Right lobe of liver (tissue), 6 donors: ENCODE measurements at regions not wholly inside any gene's neighbourhood (a gene's known extent, or its start where the extent isn't known, plus 50 kb on each side); places are given as distances from the start of the nearest gene placed in this dataset.

Experiments
- ATAC-seq, 4 donors: fragments of 200-7000 bp; cut with Tn5 transposase; one replicate each; pipeline ENCODE4 v1.9.1; 2020; ENCODE audit warnings: mild to moderate bottlenecking in 4 of 4, moderate library complexity in 4 of 4
- DNase-seq, 3 donors: peaks; one replicate each; pipeline ENCODE4 v3.0.0-alpha.2; 2020
- H3K27ac ChIP-seq, 3 donors: fragments of 200-600 bp; one replicate each; pipeline ENCODE4 v1.8.0; 2022
- H3K27me3 ChIP-seq, 2 donors: fragments of 200-600 bp; one replicate each; pipeline ENCODE4 v1.8.0; 2022
- H3K36me3 ChIP-seq, 4 donors: fragments of 200-600 bp; sonication (generic) in 1 of 4; one replicate each; pipeline versions ENCODE4 v1.5.1 to v1.8.0; 2017 to 2022; ENCODE audit warnings: control low read depth in 1 of 4
- H3K4me1 ChIP-seq, 4 donors: fragments of 200-600 bp; sonication (generic) in 1 of 4; one replicate each; pipeline versions ENCODE4 v1.5.1 to v1.8.0; 2017 to 2022; ENCODE audit warnings: control low read depth in 1 of 4
- H3K4me3 ChIP-seq, 3 donors: fragments of 200-600 bp; one replicate each; pipeline ENCODE4 v1.8.0; 2022
- H3K9me3 ChIP-seq, 4 donors: fragments of 200-600 bp; sonication (generic) in 1 of 4; one replicate each; pipeline versions ENCODE4 v1.5.1 to v1.8.0; 2017 to 2022; ENCODE audit warnings: control low read depth in 1 of 4
- POLR2A ChIP-seq: fragments of 450-650 bp; IDR thresholded peaks from one replicate; pipeline ENCODE4 v1.6.1; 2017; ENCODE audit warnings: antibody characterized with exemption, mild to moderate bottlenecking
- WGBS: methylation state at CpG from one replicate; pipeline ENCODE4 v1.1.6; 2018; ENCODE audit warnings: low coverage, low lambda C conversion rate; ENCODE audit not compliant: insufficient coverage; ENCODE audit errors: missing lambda C conversion rate; 5-methylcytosine and 5-hydroxymethylcytosine counted together
- intact Hi-C, 2 donors: fragments of 100-400 bp; cut with DNase I; formaldehyde crosslinking; loops; one replicate each; pipeline versions ENCODE4 v1.11.2 to v1.14.1; 2022
- TF ChIP-seq, protein P1 (sequence below), 4 donors: fragments of 200-600 bp in 3 of 4; fragments of 450-650 bp in 1 of 4; IDR thresholded peaks; one replicate each; pipeline versions ENCODE4 v1.5.1 to v1.8.0; 2016 to 2022; ENCODE audit warnings: antibody characterized with exemption in 4 of 4, mild to moderate bottlenecking in 2 of 4
- donor health status: DM: no; HTN: yes; CAD: no.
- donor health status: DM: no; HTN: no; CAD: no.
- donor health status: DM: no; HTN: no; CAD: no.
- donor health status: DM: no; HTN: yes; CAD: no.
- donor health status: DM: no; HTN: yes; CAD: no.

DNA sequence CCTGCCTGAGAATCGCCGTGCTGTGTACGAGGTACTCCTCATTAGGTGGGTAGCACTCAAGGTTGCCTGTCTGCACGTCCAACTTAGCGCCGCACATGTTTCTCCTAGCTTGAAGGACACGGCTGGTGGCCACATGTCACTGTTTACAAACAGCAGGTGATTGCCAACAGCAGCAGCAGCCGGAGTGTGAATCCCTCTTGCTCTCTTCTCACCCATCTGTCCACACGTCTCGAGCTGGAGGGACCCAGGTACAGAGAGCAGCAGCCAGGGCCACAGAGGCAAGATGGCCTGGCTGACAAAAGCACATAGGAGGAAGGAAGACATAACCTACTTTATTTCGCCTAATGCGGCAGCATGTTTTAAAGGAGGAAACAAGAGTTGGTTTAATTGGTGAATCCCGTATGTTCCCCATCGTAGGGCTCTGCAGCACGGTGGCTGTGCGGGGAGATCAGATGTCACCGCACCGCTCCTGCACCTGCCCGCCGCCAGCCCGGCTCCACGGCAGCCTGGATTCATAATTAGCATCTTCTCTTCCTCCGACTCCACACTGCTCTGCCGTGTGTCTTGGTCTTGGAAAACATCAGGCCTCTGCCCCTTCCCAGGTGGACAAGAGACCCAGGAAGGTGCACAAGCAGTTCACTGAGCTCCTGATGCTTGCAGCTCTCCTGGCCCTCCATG, 201.6 kb upstream of the IRX1 start:
- no peak for TF ChIP-seq POLR2A
- TF ChIP-seq, protein P1, sequence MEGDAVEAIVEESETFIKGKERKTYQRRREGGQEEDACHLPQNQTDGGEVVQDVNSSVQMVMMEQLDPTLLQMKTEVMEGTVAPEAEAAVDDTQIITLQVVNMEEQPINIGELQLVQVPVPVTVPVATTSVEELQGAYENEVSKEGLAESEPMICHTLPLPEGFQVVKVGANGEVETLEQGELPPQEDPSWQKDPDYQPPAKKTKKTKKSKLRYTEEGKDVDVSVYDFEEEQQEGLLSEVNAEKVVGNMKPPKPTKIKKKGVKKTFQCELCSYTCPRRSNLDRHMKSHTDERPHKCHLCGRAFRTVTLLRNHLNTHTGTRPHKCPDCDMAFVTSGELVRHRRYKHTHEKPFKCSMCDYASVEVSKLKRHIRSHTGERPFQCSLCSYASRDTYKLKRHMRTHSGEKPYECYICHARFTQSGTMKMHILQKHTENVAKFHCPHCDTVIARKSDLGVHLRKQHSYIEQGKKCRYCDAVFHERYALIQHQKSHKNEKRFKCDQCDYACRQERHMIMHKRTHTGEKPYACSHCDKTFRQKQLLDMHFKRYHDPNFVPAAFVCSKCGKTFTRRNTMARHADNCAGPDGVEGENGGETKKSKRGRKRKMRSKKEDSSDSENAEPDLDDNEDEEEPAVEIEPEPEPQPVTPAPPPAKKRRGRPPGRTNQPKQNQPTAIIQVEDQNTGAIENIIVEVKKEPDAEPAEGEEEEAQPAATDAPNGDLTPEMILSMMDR (IDR thresholded peaks at IDR 0.05) = no peak
- Histone ChIP-seq H3K4me1 (no peaks in the 10 kb centered on the region), H3K27ac (no peak overlapping the region), H3K9me3 (no peaks in the 10 kb centered on the region), H3K4me3 (no peak overlapping the region), H3K27me3 (no peaks in the 10 kb centered on the region), H3K36me3 (no peaks in the 10 kb centered on the region)
- intact Hi-C loops = no loop called here
- no peak for DNase-seq
- WGBS = 45% methylated on average over 6 of the region's 24 CpGs
- ATAC-seq = no peak

DNA sequence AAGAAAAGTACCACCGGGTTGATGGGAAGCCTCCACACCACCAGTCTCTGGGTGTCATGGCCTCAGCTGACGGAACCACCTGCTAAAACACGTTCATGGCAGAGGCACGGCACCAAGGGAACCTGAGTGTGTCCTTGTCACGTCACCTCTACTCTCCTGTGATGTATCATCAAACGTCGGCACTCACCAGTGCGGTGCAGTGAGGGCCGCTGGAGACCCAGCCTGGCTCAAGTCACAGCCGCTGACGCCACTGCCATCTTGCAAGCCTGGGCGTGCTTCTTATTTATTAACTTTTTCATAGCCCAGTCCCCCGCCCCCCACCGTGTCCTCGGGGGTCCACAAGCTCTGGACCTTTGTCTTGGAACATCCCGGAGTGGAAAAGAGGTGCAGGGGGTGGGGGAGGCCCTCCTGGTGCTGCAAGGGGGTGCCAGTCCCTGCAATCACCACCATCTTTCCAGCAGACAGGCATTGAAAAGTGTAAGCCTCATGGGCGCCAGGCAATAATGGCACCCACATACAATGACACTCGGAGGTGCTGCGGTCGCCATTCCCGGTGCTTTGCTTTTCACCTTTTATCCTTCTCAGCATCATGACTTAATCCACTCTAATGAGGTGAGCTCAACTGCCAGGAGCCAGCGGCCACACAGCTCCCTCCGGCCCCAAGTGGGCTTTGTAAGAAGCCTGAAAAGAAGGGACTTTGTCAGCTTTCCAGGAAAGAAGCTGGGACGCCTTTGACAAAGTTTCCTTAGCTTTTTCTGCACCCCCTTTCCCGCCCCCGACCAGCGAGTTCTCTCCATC, 202.3 kb upstream of the IRX1 start:
- TF ChIP-seq POLR2A = no peak
- TF ChIP-seq, protein P1 (IDR thresholded peaks at IDR 0.05) = no peak
- Histone ChIP-seq H3K4me3 (no peak overlapping the region), H3K9me3 (no peaks in the 10 kb centered on the region), H3K27ac (no peak overlapping the region), H3K27me3 (no peaks in the 10 kb centered on the region), H3K36me3 (no peaks in the 10 kb centered on the region), H3K4me1 (no peaks in the 10 kb centered on the region)
- DNase-seq (no peak), ATAC-seq (no peak)
- 62% methylated on average over 21 of the region's 27 CpGs for WGBS
- intact Hi-C loops = no loop called here

DNA sequence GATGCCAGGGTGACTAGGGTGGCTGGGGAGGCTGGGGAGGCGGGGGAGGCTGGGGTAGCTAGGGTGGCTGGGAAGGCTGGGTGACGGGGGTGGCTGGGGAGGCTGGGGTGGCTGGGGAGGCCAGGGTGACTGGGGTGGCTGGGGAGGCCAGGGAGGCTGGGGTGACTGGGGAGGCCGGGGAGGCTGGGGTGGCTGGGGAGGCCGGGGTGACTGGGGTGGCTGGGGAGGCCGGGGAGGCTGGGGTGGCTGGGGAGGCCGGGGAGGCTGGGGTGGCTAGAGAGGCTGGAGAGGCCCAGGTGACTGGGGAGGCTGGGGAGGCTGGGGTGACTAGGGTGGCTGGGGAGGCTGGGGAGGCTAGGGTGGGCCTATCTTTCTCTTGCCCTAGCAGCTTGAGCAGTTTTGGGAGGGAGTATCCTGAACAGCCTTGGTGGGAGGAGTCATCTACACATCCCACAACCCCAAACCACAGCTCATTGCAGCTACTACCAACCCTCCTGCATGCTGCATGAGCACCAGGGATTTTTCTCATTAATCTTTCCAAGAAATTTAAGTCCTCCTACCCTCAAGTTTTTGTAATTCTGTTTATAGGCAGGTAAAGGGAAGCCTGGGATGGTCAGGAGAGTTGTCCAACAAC, 203.2 kb upstream of the IRX1 start:
- ATAC-seq (no peak), DNase-seq (peak in 2 of 3 donors; percentile 48 to 49)
- intact Hi-C loops = no loop called here
- Histone ChIP-seq H3K27ac (no peak overlapping the region), H3K36me3 (no peaks in the 10 kb centered on the region), H3K4me1 (no peaks in the 10 kb centered on the region), H3K27me3 (no peaks in the 10 kb centered on the region), H3K4me3 (no peak overlapping the region), H3K9me3 (no peaks in the 10 kb centered on the region)
- no peak for TF ChIP-seq POLR2A
- TF ChIP-seq, protein P1 (IDR thresholded peaks at IDR 0.05) = no peak
- 64% methylated on average over 5 of the region's 6 CpGs for WGBS

DNA sequence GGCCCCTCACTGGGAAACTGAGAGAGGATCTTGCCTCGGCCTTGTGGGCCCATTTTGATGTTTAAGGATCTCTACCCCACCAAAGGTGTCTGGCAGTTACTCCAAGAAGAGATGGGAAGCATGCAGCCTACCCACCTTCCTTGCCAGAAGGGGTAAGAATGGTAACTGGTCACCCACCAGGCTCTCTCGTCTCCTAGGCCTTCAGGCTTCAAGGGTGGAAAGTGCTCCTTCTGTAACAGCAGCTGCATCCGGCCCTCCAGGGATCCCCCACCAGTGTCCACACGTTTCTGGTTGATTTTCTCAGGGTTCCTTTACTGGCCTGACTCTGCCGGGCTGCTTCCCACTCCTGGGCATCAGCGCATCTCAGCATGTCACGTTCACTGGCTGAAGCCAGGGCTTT, 204.4 kb upstream of the IRX1 start:
- TF ChIP-seq, protein P1 (IDR thresholded peaks at IDR 0.05) = no peak
- TF ChIP-seq POLR2A = no peak
- Histone ChIP-seq H3K4me3 (no peak overlapping the region), H3K27ac (no peak overlapping the region), H3K36me3 (no peaks in the 10 kb centered on the region), H3K9me3 (no peaks in the 10 kb centered on the region), H3K4me1 (no peaks in the 10 kb centered on the region), H3K27me3 (no peaks in the 10 kb centered on the region)
- intact Hi-C loops = no loop called here
- no peak for DNase-seq
- 41% methylated on average over 5 of the region's 7 CpGs for WGBS
- ATAC-seq = no peak
